Mesendoderm (in vitro differentiated cells): ENCODE measurements at regions not wholly inside any gene's neighbourhood (a gene's known extent, or its start where the extent isn't known, plus 50 kb on each side); places are given as distances from the start of the nearest gene placed in this dataset.

Experiments
- DNase-seq: peaks from one replicate; pipeline ENCODE4 v3.0.0; 2013
- H2AK5ac ChIP-seq: 2 replicates; pipeline ENCODE4 v1.6.1; 2013; ENCODE audit warnings: low read length, inconsistent platforms
- H2BK120ac ChIP-seq: 2 replicates; pipeline ENCODE4 v1.6.1; 2013; ENCODE audit warnings: low read depth, mild to moderate bottlenecking, low read length, moderate library complexity, mixed read lengths
- H2BK15ac ChIP-seq: replicated peaks from 2 replicates; pipeline ENCODE4 v1.6.1; 2013; ENCODE audit warnings: low read depth, mild to moderate bottlenecking, moderate library complexity
- H2BK5ac ChIP-seq: 2 replicates; pipeline ENCODE4 v1.6.1; 2013; ENCODE audit warnings: low read length, inconsistent platforms
- H3K18ac ChIP-seq: 2 replicates; pipeline ENCODE4 v1.6.1; 2013; ENCODE audit warnings: mild to moderate bottlenecking, low read length, mixed read lengths
- H3K23ac ChIP-seq: one replicate; pipeline ENCODE4 v1.6.1; 2013; ENCODE audit warnings: low read length
- H3K27ac ChIP-seq: 2 replicates; pipeline ENCODE4 v1.5.1; 2013; ENCODE audit warnings: low read depth, mild to moderate bottlenecking, inconsistent platforms, low read length, moderate library complexity
- H3K27me3 ChIP-seq: 2 replicates; pipeline ENCODE4 v1.6.1; 2013; ENCODE audit warnings: low read length, control low read depth, mild to moderate bottlenecking, inconsistent platforms; ENCODE audit not compliant: insufficient read depth, poor library complexity
- H3K36me3 ChIP-seq: 2 replicates; pipeline ENCODE4 v1.6.1; 2013; ENCODE audit warnings: low read length, inconsistent platforms; ENCODE audit not compliant: control insufficient read depth, insufficient read depth
- H3K4ac ChIP-seq: one replicate; pipeline ENCODE4 v1.6.1; 2013; ENCODE audit warnings: low read depth, mild to moderate bottlenecking, low read length, moderate library complexity
- H3K4me1 ChIP-seq: 2 replicates; pipeline ENCODE4 v1.6.1; 2013; ENCODE audit warnings: low read depth, low read length, inconsistent platforms; ENCODE audit not compliant: control insufficient read depth
- H3K4me2 ChIP-seq: 2 replicates; pipeline ENCODE4 v1.6.1; 2013; ENCODE audit warnings: low read length
- H3K4me3 ChIP-seq: 2 replicates; pipeline ENCODE4 v1.5.1; 2013; ENCODE audit warnings: mild to moderate bottlenecking, low read length
- H3K56ac ChIP-seq: one replicate; pipeline ENCODE4 v1.6.1; 2013; ENCODE audit warnings: low read length
- H3K79me1 ChIP-seq: 2 replicates; pipeline ENCODE4 v1.6.1; 2013; ENCODE audit warnings: low read length, inconsistent platforms
- H3K79me2 ChIP-seq: 2 replicates; pipeline ENCODE4 v1.6.1; 2013; ENCODE audit warnings: mild to moderate bottlenecking, low read length; ENCODE audit not compliant: control insufficient read depth, insufficient read depth
- H3K9ac ChIP-seq: 2 replicates; pipeline ENCODE4 v1.6.1; 2013; ENCODE audit warnings: low read length, inconsistent platforms
- H4K5ac ChIP-seq: one replicate; pipeline ENCODE4 v1.6.1; 2013; ENCODE audit warnings: low read length
- H4K8ac ChIP-seq: one replicate; pipeline ENCODE4 v1.6.1; 2013; ENCODE audit warnings: low read depth, mild to moderate bottlenecking, control low read depth, low read length, moderate library complexity
- WGBS: extraction: QIAGEN DNeasy Blood & Tissue Kit; methylation state at CpG from one replicate; pipeline ENCODE4 v1.1.7; 2013; ENCODE audit warnings: low lambda C conversion rate, missing lambda C conversion rate; ENCODE audit not compliant: insufficient coverage; ENCODE audit errors: extremely low coverage; 5-methylcytosine and 5-hydroxymethylcytosine counted together

DNA sequence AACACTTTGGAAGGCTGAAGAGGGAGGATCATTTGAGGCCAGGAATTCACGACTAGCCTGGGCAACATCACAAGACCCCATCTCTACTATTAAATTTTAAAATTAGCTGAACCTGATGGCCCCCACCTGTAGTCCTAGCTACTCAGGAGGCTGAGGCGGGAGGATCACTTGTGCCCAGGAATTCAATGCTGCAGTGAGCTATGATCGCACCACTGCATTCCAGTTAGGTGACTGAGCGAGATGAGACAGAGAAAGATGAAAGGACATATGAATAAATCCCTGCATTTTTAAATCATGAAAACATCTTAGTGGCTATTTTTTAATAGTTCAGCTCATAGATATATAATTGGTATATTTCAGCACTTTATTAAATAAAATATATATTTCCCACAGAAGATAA lies 93.8 kb downstream of the GPR63 start:
- WGBS = no CpG with 5 or more reads among the region's 4 CpGs
- Histone ChIP-seq H3K4ac (no peak overlapping the region), H3K56ac (no peak overlapping the region)

DNA sequence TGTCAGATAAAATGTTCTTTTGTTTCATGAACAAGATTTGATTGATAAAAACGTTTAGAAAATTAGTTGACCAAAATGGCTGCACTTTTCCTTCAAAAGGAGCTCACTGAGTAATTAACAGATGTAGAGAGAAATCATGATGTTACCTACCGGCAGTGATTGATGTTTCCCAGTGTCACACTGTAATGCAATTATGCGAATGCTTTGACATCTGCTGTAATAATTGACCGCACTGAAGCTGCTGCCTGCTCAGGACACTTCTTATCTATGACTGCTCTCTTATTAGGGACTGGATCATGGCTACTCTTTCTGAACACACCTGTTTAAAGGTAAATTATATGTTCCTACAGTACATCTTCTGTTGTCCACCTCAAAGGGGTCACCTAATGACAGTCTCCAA lies 94.6 kb downstream of the GPR63 start:
- no peak overlapping the region for H2BK120ac ChIP-seq
- WGBS = no CpG with 5 or more reads among the region's 4 CpGs

More for the DNA sequence above, 93.8 kb downstream of the GPR63 start:
- no peak overlapping the region for H3K18ac ChIP-seq
- H3K4me3 ChIP-seq = no peak overlapping the region
- no peak overlapping the region for H4K8ac ChIP-seq
- no peaks in the 10 kb centered on the region for H3K36me3 ChIP-seq
- no peak overlapping the region for H4K5ac ChIP-seq
- H3K4me2 ChIP-seq = no peak overlapping the region
- no peak overlapping the region for H2BK120ac ChIP-seq
- H2AK5ac ChIP-seq = no peak overlapping the region
- H2BK5ac ChIP-seq = no peak overlapping the region
- H3K27me3 ChIP-seq = no peaks in the 10 kb centered on the region
- H3K79me1 ChIP-seq = no peaks in the 10 kb centered on the region
- peak; percentile 14 for DNase-seq
- no peak overlapping the region for H3K9ac ChIP-seq
- no peak overlapping the region for H3K23ac ChIP-seq
- no peak overlapping the region for H2BK15ac ChIP-seq
- no peaks in the 10 kb centered on the region for H3K4me1 ChIP-seq
- no peaks in the 10 kb centered on the region for H3K79me2 ChIP-seq
- no peak overlapping the region for H3K27ac ChIP-seq

DNA sequence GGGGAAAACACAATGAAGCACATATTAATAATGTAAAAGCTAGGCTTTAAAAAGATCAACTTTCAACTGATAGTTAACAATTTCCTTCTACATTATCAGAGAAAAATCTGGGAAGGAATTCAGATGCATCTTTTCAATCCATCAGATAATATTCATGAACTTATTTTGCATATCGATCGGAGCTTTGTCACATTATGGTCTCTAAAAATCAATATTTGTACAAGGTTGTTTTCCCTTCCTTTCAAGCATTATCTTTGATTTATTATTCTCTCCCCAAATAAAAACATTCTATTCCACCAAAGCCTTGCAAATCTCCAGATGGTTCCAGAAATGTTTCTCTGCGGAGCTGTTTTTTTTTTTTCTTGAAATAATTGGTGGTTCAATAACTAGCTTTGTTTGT lies 101.9 kb downstream of the GPR63 start:
- Histone ChIP-seq H3K4ac (no peak overlapping the region), H3K27ac (no peak overlapping the region), H4K8ac (no peak overlapping the region), H3K9ac (no peak overlapping the region), H2BK15ac (no peak overlapping the region), H3K4me2 (no peak overlapping the region), H3K4me3 (no peak overlapping the region), H3K36me3 (no peaks in the 10 kb centered on the region), H3K56ac (no peak overlapping the region), H3K4me1 (no peaks in the 10 kb centered on the region), H3K23ac (no peak overlapping the region), H3K27me3 (no peaks in the 10 kb centered on the region), H2AK5ac (no peak overlapping the region), H4K5ac (no peak overlapping the region), H3K18ac (no peak overlapping the region), H3K79me1 (no peaks in the 10 kb centered on the region), H3K79me2 (no peaks in the 10 kb centered on the region), H2BK5ac (no peak overlapping the region), H2BK120ac (no peak overlapping the region)
- DNase-seq = no peak
- WGBS = no CpG with 5 or more reads among the region's 3 CpGs

More for the DNA sequence above, 94.6 kb downstream of the GPR63 start:
- Histone ChIP-seq H3K4ac (no peak overlapping the region), H2BK15ac (no peak overlapping the region), H3K56ac (no peak overlapping the region), H3K27me3 (no peaks in the 10 kb centered on the region), H3K36me3 (no peaks in the 10 kb centered on the region), H3K79me2 (no peaks in the 10 kb centered on the region), H3K79me1 (no peaks in the 10 kb centered on the region), H3K9ac (no peak overlapping the region), H3K4me3 (no peak overlapping the region), H3K4me1 (no peaks in the 10 kb centered on the region), H3K23ac (no peak overlapping the region), H4K8ac (no peak overlapping the region), H4K5ac (no peak overlapping the region), H3K18ac (no peak overlapping the region), H3K27ac (no peak overlapping the region), H3K4me2 (no peak overlapping the region), H2AK5ac (no peak overlapping the region), H2BK5ac (no peak overlapping the region)
- DNase-seq = no peak

DNA sequence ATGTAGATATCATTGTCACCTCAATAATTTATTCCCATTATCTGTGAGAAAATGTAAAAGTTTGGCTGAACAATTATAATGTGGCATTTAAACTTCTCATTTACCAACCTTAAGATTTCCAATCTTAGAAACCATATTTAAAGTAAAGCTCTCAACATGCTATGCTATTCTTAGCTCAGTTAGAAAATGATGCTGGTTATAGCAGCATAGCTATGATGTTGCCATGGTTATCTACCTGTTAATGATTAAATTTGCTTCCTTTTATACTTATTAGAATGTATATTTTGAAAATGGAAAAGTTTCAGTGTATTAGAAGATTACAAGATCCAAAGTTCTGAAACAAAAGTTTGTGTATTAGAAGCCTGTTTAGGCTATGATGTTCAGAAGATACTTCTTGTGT lies 110.1 kb downstream of the GPR63 start:
- no peak overlapping the region for H3K9ac ChIP-seq
- H4K8ac ChIP-seq = no peak overlapping the region
- no peak overlapping the region for H3K4ac ChIP-seq
- H2BK15ac ChIP-seq = no peak overlapping the region
- no peak overlapping the region for H2AK5ac ChIP-seq
- no peak overlapping the region for H4K5ac ChIP-seq
- H2BK5ac ChIP-seq = no peak overlapping the region
- H3K27me3 ChIP-seq = no peaks in the 10 kb centered on the region
- no peak overlapping the region for H3K4me3 ChIP-seq
- H3K79me1 ChIP-seq = no peaks in the 10 kb centered on the region
- no peak overlapping the region for H3K27ac ChIP-seq
- no peak overlapping the region for H2BK120ac ChIP-seq
- no peak overlapping the region for H3K18ac ChIP-seq
- H3K23ac ChIP-seq = no peak overlapping the region
- DNase-seq = no peak
- no peaks in the 10 kb centered on the region for H3K4me1 ChIP-seq
- H3K79me2 ChIP-seq = no peaks in the 10 kb centered on the region
- no peaks in the 10 kb centered on the region for H3K36me3 ChIP-seq
- no peak overlapping the region for H3K4me2 ChIP-seq
- no peak overlapping the region for H3K56ac ChIP-seq

DNA sequence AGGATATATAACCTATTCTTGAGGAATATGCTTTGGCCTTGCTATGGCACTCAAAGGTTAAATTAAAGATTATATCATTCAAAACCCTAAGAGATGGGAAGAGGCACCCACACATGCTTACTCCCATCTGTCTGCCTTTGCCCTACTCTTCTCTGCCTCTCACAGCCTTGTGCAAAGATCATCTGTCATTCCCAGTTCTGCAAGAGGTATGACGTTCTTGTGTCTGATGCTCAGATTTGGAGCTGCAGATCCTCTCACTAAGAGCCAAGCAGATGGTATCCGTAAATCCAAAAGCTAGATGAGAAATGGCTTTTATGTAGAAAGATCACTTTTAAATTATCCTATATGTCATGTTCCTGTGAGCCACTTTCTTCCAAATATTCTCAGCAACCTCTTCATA lies 112.0 kb downstream of the GPR63 start:
- Histone ChIP-seq H2BK15ac (no peak overlapping the region), H3K18ac (no peak overlapping the region), H3K4me3 (no peak overlapping the region), H2BK5ac (no peak overlapping the region), H3K4me1 (no peaks in the 10 kb centered on the region), H3K27me3 (no peaks in the 10 kb centered on the region), H4K5ac (no peak overlapping the region), H3K9ac (no peak overlapping the region), H3K79me1 (no peaks in the 10 kb centered on the region), H4K8ac (no peak overlapping the region), H3K79me2 (no peaks in the 10 kb centered on the region), H3K56ac (no peak overlapping the region), H3K36me3 (no peaks in the 10 kb centered on the region), H3K23ac (no peak overlapping the region), H3K4me2 (no peak overlapping the region), H2AK5ac (no peak overlapping the region), H2BK120ac (no peak overlapping the region), H3K4ac (no peak overlapping the region), H3K27ac (no peak overlapping the region)
- WGBS = no CpG with 5 or more reads among the region's 2 CpGs
- DNase-seq = no peak

DNA sequence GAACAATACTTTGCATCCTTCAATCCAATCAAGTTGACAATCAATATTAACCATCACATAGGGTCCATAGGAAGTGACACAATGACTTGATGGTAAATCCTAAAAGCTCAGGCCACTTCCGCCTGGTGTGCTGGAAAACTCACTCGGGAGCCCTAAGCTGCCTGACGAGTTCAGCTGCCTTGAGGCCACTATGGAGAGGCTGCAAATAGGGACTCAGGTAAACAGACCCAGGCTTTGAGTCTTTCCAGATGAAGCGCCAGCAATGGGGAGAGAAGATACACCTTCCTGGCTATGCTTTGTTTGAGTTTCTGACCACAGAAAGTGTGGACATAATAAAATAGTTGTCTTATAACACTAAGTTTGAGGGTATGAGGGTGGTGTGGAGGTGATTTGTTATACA lies 112.6 kb downstream of the GPR63 start:
- Histone ChIP-seq H3K27ac (no peak overlapping the region), H3K56ac (no peak overlapping the region), H4K5ac (no peak overlapping the region), H3K9ac (no peak overlapping the region), H3K79me2 (no peaks in the 10 kb centered on the region), H3K23ac (no peak overlapping the region), H2AK5ac (no peak overlapping the region), H3K4me3 (no peak overlapping the region), H4K8ac (no peak overlapping the region), H2BK5ac (no peak overlapping the region), H3K18ac (no peak overlapping the region), H2BK15ac (no peak overlapping the region), H3K4me2 (no peak overlapping the region), H3K36me3 (no peaks in the 10 kb centered on the region), H2BK120ac (no peak overlapping the region), H3K4me1 (no peaks in the 10 kb centered on the region), H3K27me3 (no peaks in the 10 kb centered on the region), H3K79me1 (no peaks in the 10 kb centered on the region), H3K4ac (no peak overlapping the region)
- no peak for DNase-seq
- no CpG with 5 or more reads among the region's 4 CpGs for WGBS
